ENCODE measurements at regions not wholly inside any gene's neighbourhood (a gene's known extent, or its start where the extent isn't known, plus 50 kb on each side); places are given as distances from the start of the nearest gene placed in this dataset.

DNA sequence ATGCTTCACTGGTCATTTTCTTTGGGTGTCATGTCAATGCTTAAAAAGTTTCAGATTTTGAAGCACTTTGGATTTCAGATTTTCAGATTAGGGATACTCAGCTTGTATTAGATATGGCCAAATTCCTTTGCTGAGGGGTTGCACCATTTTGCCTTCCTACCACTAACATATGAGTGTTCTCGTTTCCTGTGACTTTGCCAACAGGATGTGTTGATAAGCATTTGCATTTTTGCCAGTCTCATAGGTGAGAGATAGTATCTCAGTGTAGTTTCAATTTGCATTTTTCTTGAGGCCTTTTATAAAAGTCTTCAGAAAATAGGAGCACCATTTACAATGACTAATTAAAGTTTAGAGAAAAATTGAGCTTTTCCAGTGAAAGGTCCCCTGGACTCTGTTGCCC is 71.6 kb upstream of the CLCN4 start:
- DNase-seq, result no peak

DNA sequence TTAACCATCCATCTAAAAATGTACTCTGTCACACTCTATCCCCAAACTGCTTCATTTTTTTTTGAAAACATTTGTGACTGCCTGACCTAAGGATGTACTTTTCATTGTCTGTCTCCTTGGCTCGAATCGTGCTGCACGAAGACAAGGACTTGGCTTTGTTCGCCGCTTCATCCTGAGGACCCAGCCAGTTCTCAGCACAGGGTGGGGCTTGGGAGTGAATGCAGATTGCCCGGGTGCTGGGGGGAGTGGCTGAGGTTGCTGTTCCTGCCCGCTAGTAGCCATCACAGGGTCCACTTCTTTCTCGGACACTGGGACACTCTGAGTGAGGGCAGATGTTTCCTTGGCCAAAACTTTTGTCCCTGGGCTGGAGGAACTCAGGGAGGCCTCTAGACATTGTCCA is 70.1 kb upstream of the CLCN4 start:
- no peak for DNase-seq

DNA sequence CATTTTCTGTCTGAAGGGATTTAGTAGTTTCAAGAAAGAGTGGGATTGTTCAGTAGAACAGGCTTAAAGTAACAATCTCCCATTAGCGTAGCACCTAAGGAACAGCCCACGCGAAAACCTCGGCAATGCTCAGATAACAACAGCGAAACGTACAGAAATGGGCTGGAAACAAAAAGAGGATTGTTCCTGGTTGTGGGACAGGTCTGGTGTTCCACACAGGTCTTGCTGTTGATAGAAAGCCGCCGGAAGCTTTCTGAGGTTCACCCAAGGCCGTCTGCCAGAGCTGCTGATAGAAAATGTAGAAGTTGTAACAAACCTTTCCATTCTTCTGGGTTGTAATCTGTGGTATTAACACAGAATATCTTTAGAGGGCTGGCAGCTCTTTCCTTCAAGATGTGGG is 69.4 kb upstream of the CLCN4 start:
- no peak for DNase-seq

DNA sequence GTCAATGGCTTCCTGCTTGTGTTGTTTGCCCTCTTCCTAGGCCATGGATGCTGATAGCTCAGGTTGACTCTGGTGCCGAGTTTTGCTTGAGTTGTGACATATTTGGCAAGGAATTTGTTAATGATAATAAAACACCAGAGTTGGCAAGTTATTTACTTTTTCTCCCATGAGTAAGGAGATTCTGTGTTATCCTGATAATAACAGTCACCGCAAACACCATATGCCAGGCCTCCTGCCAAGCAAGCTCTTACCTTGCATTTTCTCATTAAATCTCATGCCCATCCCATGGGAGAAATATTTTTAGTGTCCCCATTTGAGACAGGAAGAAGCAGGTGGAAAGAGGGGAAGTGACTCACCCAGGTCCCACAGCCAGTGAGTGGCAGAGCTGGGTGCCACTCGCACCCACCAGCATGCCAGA is 67.4 kb upstream of the CLCN4 start:
- no peak for DNase-seq

DNA sequence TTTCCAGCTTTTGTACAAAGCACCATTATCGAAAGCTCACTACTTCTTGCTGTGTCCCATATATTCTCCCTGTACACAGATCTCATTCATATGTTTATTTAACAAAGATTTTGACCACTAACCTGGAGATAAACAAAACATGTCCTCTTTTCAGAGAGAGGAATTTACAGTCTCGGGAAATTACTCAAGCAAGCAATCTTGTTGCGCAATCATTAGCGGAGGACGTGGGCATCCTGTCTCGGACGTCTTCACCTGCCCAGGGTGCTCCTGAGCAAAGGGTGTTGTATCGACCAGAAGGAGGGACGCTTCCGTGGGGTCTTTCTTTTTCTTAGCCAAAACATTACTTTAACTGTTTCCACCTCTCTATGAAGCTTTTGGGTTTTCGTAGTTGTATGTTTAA is 66.5 kb upstream of the CLCN4 start:
- DNase-seq, result no peak

DNA sequence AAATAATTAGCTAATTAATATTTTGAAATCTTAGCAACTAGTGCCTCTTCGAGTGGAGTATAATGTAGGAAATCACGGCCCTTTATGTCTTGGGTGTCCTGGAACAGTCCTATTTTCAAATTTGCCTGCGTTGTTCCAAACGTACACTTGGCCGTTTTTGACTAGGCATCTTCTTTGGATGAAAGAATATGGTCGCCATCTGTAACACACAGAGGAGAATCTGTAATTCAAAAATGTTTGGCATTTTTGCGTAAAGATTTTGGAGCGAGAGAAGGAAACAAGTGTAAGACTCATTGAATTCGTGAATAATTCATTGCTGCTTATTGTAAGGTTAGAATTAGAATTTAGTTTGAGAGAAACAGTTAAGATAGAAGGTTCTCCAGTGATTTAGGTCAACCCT is 61.5 kb upstream of the CLCN4 start:
- no peak for DNase-seq

DNA sequence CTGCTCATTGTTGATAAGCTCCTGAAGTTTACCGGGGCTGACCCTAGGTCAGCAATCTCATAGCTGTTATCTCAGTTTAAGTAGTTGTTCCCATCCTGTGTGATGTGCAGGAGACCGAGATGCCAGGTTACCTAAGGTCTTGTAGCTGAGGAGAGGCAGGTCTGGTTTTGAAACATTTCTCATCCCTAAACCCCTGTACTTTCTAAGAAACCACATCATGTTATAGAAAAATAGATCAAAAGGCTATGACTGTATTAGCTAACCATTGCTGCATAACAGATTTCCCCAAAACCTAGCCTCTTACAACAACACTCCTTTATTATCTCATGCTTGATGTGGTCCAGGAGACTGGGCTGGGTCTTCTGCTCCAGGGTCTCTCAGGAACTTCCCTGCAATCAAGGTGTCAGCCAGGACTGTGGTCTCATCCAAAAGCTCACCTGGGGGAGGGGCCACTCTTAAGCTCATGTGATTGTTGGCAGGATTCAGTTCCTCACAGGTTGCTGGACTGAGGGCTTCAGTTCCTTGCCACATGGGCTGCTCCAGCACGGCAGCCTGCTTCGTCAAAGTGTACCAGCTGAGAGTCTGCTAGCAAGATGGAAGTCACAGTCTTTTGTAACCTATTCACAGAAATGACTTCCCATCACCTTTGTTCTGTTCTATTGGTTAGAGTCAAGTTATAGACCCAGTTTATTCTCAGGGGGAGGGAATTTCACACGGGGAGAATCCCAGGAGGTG is 60.9 kb upstream of the CLCN4 start:
- no peak for DNase-seq

DNA sequence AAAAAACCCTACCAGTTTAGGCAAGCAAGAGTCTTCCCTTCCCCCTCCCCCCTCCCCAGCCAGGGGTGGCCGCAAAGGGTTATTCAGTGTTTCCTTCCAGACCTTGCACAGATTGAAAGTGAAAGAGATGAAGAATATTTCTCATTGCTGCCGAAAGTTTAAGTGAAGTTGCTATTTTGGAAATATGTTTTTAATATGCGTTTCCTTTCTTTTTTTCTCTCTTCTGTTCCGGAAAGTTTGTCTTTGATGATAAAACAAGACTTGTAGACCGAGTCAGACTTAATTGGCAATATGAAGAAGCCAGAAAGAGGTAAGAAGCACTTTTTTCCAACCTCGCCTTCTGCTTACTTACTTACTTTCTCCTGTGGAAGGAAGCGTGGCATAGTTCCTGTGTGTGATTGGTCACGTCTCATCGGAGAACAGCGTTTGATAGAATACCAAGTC is 58.5 kb upstream of the CLCN4 start:
- peak; percentile 69 for DNase-seq

DNA sequence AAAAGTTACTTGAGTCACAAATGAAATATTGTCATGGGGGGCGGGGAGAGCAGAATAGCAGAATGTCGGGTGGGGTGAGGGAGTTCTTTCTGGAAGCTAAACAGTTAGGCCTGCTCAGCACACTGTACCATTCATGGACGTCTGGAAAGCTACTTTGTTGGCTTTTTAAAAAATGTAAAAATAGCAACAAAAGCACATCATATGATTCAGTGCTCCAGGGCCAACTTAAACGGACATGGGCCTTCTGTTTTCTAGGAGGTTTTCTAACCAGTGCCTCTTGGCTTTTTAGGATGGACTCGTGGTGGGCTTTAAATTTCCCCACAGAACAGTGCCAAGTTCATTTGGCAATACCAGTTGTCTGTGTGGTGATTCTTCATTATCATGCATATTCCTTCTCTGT is 57.4 kb upstream of the CLCN4 start:
- no peak for DNase-seq

DNA sequence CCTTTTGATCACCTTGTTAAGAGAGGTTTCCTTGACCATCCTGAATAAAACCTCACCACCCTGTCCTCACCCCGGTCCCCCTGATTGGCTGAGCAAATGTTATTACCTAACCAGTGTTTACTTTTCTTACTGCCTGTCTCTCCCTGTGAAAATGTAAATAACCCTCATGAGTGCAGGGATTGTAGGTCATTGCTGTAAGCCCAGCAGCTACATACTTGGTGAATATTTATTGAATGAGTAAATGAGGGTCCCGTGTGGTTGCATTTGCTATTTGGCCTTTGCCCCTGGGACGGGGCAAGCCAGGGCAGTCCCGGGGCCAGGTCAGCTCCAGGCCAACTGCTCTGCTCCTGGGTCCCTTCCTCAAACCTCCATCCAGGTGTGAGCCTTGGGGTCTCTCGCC is 55.5 kb upstream of the CLCN4 start:
- no peak for DNase-seq

DNA sequence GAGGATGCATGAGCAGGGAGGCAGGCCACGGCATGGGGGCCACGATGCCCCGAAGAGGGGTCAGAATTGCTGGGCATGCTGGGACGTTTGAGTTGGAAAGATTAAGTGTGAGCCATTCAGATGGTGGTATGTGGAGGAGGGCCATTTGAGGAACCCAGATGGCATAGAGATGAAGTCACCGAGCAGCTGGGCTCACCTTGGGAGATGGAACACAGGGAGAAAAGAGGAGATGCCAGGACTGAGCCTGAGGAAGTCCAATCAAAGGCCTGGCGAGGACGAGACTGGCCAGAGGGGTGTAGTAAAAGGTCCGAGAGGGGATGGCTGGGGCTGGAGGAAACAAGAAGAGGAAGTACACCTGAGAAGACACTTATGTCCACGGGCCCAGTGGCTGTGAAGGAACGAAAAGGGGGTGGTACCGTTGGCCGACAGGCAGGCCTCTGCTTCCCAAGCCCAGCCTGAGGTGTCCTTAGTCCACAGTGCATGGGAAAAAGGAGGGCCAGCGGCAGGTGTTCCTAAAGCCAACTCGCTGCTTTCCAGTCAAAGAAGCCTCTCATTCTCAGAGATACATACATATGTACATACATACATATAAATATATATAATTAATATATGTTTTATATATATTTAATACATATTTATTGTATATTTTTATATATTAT is 54.6 kb upstream of the CLCN4 start:
- no peak for DNase-seq

DNA sequence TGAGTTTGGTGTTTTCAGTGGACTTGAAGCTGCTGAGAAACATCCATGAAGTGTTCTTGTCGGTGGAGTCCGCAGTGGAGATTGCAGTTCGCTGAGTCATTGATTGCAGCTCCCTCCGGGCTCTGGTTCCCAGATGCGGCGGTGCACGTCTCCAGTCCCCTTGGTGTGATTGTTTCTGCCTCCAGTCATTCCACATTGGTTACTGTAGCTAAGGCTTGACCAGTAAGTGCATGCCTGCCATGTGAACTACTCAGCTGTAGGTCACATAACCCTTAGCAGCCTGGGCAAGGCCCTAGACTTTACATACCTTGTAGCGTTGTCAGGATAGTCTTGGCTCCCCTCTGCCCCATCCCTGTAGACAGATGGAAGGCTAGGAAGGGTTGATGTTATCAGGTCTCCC is 53.8 kb upstream of the CLCN4 start:
- no peak for DNase-seq

DNA sequence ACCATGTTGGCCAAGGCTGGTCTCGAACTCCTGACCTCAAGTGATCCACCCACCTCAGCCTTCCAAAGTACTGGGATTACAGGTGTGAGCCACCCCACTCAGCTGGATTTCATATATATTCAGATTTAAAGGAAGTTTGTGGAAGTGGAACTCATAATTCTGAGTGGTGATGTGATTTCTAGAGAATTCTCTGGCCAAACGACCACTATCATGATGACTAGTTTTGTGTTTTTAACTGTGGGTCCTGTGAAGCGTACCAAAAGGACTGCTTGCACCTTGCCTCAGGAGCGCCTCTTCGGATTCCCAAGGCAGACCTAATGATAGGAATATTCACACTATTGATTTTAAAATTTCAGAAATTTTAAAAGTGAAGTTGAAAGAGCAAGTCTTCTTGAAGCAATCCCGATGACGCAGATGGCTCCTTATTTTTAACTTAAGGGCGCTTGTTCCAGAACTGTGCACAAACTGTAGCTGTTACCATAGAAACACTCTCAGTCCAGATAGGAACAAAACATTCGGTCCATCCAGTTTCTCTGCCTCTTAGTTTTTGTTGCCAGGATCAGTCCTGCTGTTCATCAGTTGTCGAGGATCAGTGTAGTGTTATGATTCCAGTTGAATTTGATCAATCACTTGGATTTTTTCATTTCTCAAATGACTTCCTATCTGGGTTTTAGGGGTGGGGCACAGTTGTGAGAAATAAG is 51.7 kb upstream of the CLCN4 start:
- no peak for DNase-seq

DNA sequence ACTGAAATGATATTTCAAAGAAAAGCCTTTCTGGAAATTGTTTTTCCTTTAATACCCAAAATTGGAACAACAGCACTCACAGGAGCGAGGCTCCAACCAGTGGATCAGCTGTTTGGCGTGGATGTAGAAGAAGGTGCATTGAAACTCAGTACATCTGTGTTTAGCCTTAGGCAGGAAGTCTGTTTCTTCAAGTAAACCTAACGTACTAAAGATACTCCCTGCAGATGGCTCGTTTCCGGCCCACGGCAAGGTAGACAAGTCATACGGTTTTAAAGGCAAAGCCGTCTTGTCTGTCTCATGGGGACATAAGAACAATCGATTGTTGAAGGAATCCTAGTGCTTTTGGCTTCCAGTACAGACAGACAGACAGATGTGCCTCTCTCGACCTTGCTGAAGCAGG is 50.0 kb upstream of the CLCN4 start:
- peak; percentile 56 for DNase-seq
